CD4-positive, alpha-beta memory T cell (primary cell): ENCODE measurements at regions not wholly inside any gene's neighbourhood (a gene's known extent, or its start where the extent isn't known, plus 50 kb on each side); places are given as distances from the start of the nearest gene placed in this dataset.
"Not testable (repeated sequence)": the region's sequence is repeated elsewhere in the genome, so short reads cannot be mapped to it uniquely, and the experiment has no call there.

Source experiments
- CTCF ChIA-PET: fragments of 350-600 bp; sonication (Branson Sonifier 250); formaldehyde crosslinking; loops from one replicate; lab custom pipeline; 2021; ENCODE audit warnings: inconsistent platforms; ENCODE audit not compliant: partially characterized antibody; lab: Charles Lee
- POLR2A ChIA-PET: fragments of 350-600 bp; sonication (Branson Sonifier 250); formaldehyde crosslinking; loops from one replicate; lab custom pipeline; 2021; ENCODE audit not compliant: partially characterized antibody; lab: Charles Lee
- DNase-seq, 5 donors: peaks; one replicate each; pipeline versions ENCODE4 v3.0.0 to v3.0.0-alpha.2; 2020 to 2022; ENCODE audit warnings: mixed read lengths in 1 of 5
- H3K27ac ChIP-seq: one replicate; pipeline ENCODE4 v1.7.0; 2013; ENCODE audit warnings: low read depth, low read length
- H3K27me3 ChIP-seq: 2 replicates; pipeline ENCODE4 v1.7.0; 2013; ENCODE audit warnings: mild to moderate bottlenecking, low read length, moderate library complexity; ENCODE audit not compliant: insufficient read depth
- H3K36me3 ChIP-seq: 2 replicates; pipeline ENCODE4 v1.7.0; 2013; ENCODE audit warnings: mild to moderate bottlenecking, low read length, moderate library complexity; ENCODE audit not compliant: insufficient read depth
- H3K4me1 ChIP-seq: 2 replicates; pipeline ENCODE4 v1.7.0; 2013; ENCODE audit warnings: mild to moderate bottlenecking, low read length, moderate library complexity; ENCODE audit not compliant: insufficient read depth
- H3K4me3 ChIP-seq, 2 donors: one replicate each; pipeline ENCODE4 v1.7.0; 2013; ENCODE audit warnings: low read length in 2 of 2, mild to moderate bottlenecking in 1 of 2
- H3K9me3 ChIP-seq, 2 donors: one replicate each; pipeline ENCODE4 v1.7.0; 2013; ENCODE audit warnings: low read length in 2 of 2, control low read depth in 1 of 2; ENCODE audit not compliant: control insufficient read depth in 1 of 2
- H3K27ac Mint-ChIP-seq, 7 donors: one replicate each; pipeline ENCODE4 v1.8.0; 2020 to 2021; ENCODE audit warnings: mixed read lengths in 7 of 7, mild to moderate bottlenecking in 6 of 7, inconsistent platforms in 3 of 7, moderate library complexity in 3 of 7
- H3K27me3 Mint-ChIP-seq, 2 donors: one replicate each; pipeline ENCODE4 v1.8.0; 2020 to 2021; ENCODE audit warnings: mixed read lengths in 2 of 2
- H3K36me3 Mint-ChIP-seq, 2 donors: one replicate each; pipeline ENCODE4 v1.8.0; 2020 to 2021; ENCODE audit warnings: mixed read lengths in 2 of 2, inconsistent platforms in 1 of 2, mild to moderate bottlenecking in 1 of 2
- H3K4me1 Mint-ChIP-seq, 4 donors: one replicate each; pipeline ENCODE4 v1.8.0; 2020 to 2021; ENCODE audit warnings: mixed read lengths in 4 of 4, mild to moderate bottlenecking in 1 of 4
- H3K4me3 Mint-ChIP-seq, 8 donors: one replicate each; pipeline ENCODE4 v1.8.0; 2020 to 2021; ENCODE audit warnings: mixed read lengths in 8 of 8, mild to moderate bottlenecking in 7 of 8, moderate library complexity in 6 of 8, inconsistent platforms in 3 of 8
- H3K9me3 Mint-ChIP-seq, 8 donors: one replicate each; pipeline ENCODE4 v1.8.0; 2020 to 2021; ENCODE audit warnings: mixed read lengths in 8 of 8, mild to moderate bottlenecking in 5 of 8, inconsistent platforms in 3 of 8, moderate library complexity in 1 of 8
- intact Hi-C: fragments of 100-400 bp; cut with micrococcal nuclease; formaldehyde crosslinking; loops from one replicate; pipeline ENCODE4 v1.15.1; 2023

GRCh38 chr21:9030141-9030665 is 1491.2 kb upstream of the TPTE start:
- CTCF ChIA-PET, POLR2A ChIA-PET, H3K36me3 Mint-ChIP-seq: not testable (repeated sequence)

GRCh38 chr21:9031482-9032374 is 1489.7 kb upstream of the TPTE start:
- POLR2A ChIA-PET, H3K36me3 ChIP-seq, H3K9me3 Mint-ChIP-seq, H3K27me3 Mint-ChIP-seq, H3K4me3 Mint-ChIP-seq, H3K4me3 ChIP-seq, intact Hi-C loops, DNase-seq, H3K36me3 Mint-ChIP-seq, H3K27ac Mint-ChIP-seq, H3K4me1 ChIP-seq, H3K4me1 Mint-ChIP-seq, CTCF ChIA-PET, H3K9me3 ChIP-seq, H3K27me3 ChIP-seq, H3K27ac ChIP-seq: not testable (repeated sequence)

More at GRCh38 chr21:9030141-9030665, 1491.2 kb upstream of the TPTE start:
- H3K27ac ChIP-seq, H3K27me3 Mint-ChIP-seq, H3K9me3 ChIP-seq, H3K4me1 ChIP-seq, H3K4me3 ChIP-seq, H3K9me3 Mint-ChIP-seq, H3K36me3 ChIP-seq, H3K27me3 ChIP-seq, H3K4me3 Mint-ChIP-seq, intact Hi-C loops, H3K27ac Mint-ChIP-seq, H3K4me1 Mint-ChIP-seq, DNase-seq: not testable (repeated sequence)

- H3K36me3 Mint-ChIP-seq, H3K27ac ChIP-seq, H3K9me3 Mint-ChIP-seq, H3K9me3 ChIP-seq, H3K36me3 ChIP-seq, POLR2A ChIA-PET, H3K4me1 Mint-ChIP-seq, H3K27ac Mint-ChIP-seq, intact Hi-C loops, H3K27me3 Mint-ChIP-seq, H3K4me3 ChIP-seq, CTCF ChIA-PET, DNase-seq, H3K4me3 Mint-ChIP-seq, H3K27me3 ChIP-seq, H3K4me1 ChIP-seq: not testable (repeated sequence)
These were observed 1488.8 kb upstream of the TPTE start for GRCh38 chr21:9032547-9032946.

- H3K4me3 Mint-ChIP-seq, H3K9me3 ChIP-seq, H3K27ac Mint-ChIP-seq, H3K27ac ChIP-seq, POLR2A ChIA-PET, H3K4me1 ChIP-seq, H3K4me3 ChIP-seq, H3K4me1 Mint-ChIP-seq, CTCF ChIA-PET, intact Hi-C loops, H3K27me3 Mint-ChIP-seq, DNase-seq, H3K36me3 Mint-ChIP-seq, H3K9me3 Mint-ChIP-seq, H3K36me3 ChIP-seq, H3K27me3 ChIP-seq: not testable (repeated sequence)
These were observed 1488.1 kb upstream of the TPTE start for GRCh38 chr21:9033295-9033694.

GRCh38 chr21:9034491-9035200 is 1486.7 kb upstream of the TPTE start:
- H3K4me3 Mint-ChIP-seq, H3K4me1 ChIP-seq, CTCF ChIA-PET, H3K9me3 ChIP-seq, H3K27ac ChIP-seq, H3K27ac Mint-ChIP-seq, DNase-seq, intact Hi-C loops, H3K36me3 ChIP-seq, H3K4me3 ChIP-seq, POLR2A ChIA-PET, H3K36me3 Mint-ChIP-seq, H3K4me1 Mint-ChIP-seq, H3K27me3 ChIP-seq, H3K27me3 Mint-ChIP-seq: not testable (repeated sequence)
- peaks cover 0 to 10% (median under 1%) of the 10 kb centered on the region in 8 donors for H3K9me3 Mint-ChIP-seq

GRCh38 chr21:9035225-9035624 is 1486.2 kb upstream of the TPTE start:
- H3K9me3 ChIP-seq, H3K27ac Mint-ChIP-seq, H3K27me3 ChIP-seq, H3K36me3 Mint-ChIP-seq, H3K27ac ChIP-seq, H3K4me3 ChIP-seq, H3K4me3 Mint-ChIP-seq, CTCF ChIA-PET, H3K4me1 ChIP-seq, intact Hi-C loops, H3K27me3 Mint-ChIP-seq, DNase-seq, POLR2A ChIA-PET, H3K4me1 Mint-ChIP-seq, H3K36me3 ChIP-seq: not testable (repeated sequence)
- peaks cover 0 to 16% (median 1%) of the 10 kb centered on the region in 8 donors for H3K9me3 Mint-ChIP-seq

GRCh38 chr21:9035970-9036369 is 1485.4 kb upstream of the TPTE start:
- intact Hi-C loops, DNase-seq, H3K4me3 ChIP-seq, H3K36me3 ChIP-seq, H3K9me3 ChIP-seq, H3K4me3 Mint-ChIP-seq, H3K27me3 ChIP-seq, H3K4me1 ChIP-seq, H3K27me3 Mint-ChIP-seq, H3K27ac ChIP-seq, H3K4me1 Mint-ChIP-seq, H3K27ac Mint-ChIP-seq, CTCF ChIA-PET, POLR2A ChIA-PET, H3K36me3 Mint-ChIP-seq: not testable (repeated sequence)
- peaks cover 0 to 23% (median 1%) of the 10 kb centered on the region in 8 donors for H3K9me3 Mint-ChIP-seq
